Upper lobe of left lung (tissue), 6 donors: ENCODE measurements at regions not wholly inside any gene's neighbourhood (a gene's known extent, or its start where the extent isn't known, plus 50 kb on each side); places are given as distances from the start of the nearest gene placed in this dataset.
A peak's percentile ranks its signal among the peaks of the same experiment; 100 is the strongest.

ENCODE experiments used
- ATAC-seq, 2 donors: fragments of 200-7000 bp; cut with Tn5 transposase; one replicate each; pipeline ENCODE4 v1.9.1; 2022; ENCODE audit warnings: mild to moderate bottlenecking in 2 of 2, moderate library complexity in 2 of 2; ENCODE audit not compliant: low FRiP score in 2 of 2
- DNase-seq, 2 donors: peaks; one replicate each; pipeline ENCODE4 v3.0.0-alpha.2; 2019 to 2020
- H3K27ac ChIP-seq, 4 donors: fragments of 200-600 bp; sonication (generic); one replicate each; pipeline ENCODE4 v1.5.1; 2016 to 2019
- H3K27me3 ChIP-seq, 4 donors: fragments of 200-600 bp; sonication (generic); one replicate each; pipeline ENCODE4 v1.5.1; 2017 to 2019
- H3K36me3 ChIP-seq, 4 donors: fragments of 200-600 bp; sonication (generic); one replicate each; pipeline ENCODE4 v1.5.1; 2016 to 2019
- H3K4me1 ChIP-seq, 4 donors: fragments of 200-600 bp; sonication (generic); one replicate each; pipeline ENCODE4 v1.5.1; 2018 to 2019
- H3K4me3 ChIP-seq, 4 donors: fragments of 200-600 bp; sonication (generic); one replicate each; pipeline ENCODE4 v1.5.1; 2017 to 2019; ENCODE audit warnings: mild to moderate bottlenecking in 2 of 4, moderate library complexity in 1 of 4
- H3K9me3 ChIP-seq, 4 donors: fragments of 200-600 bp; sonication (generic); one replicate each; pipeline ENCODE4 v1.5.1; 2018 to 2019
- EP300 ChIP-seq, 4 donors: sonication (generic); formaldehyde crosslinking; IDR thresholded peaks; one replicate each; pipeline ENCODE4 v1.5.1; 2017; ENCODE audit warnings: antibody characterized with exemption in 4 of 4, control low read depth in 2 of 4
- POLR2A ChIP-seq, 4 donors: fragments of 450-650 bp; IDR thresholded peaks; one replicate each; pipeline ENCODE4 v1.5.1; 2016 to 2017; ENCODE audit warnings: antibody characterized with exemption in 4 of 4, mild to moderate bottlenecking in 2 of 4
- POLR2AphosphoS5 ChIP-seq, 2 donors: sonication (generic); formaldehyde crosslinking; IDR thresholded peaks; one replicate each; pipeline ENCODE4 v1.5.1; 2017; ENCODE audit warnings: antibody characterized with exemption in 2 of 2
- WGBS, 2 donors: methylation state at CpG; one replicate each; pipeline ENCODE4 v1.1.5; 2017 to 2018; 5-methylcytosine and 5-hydroxymethylcytosine counted together
- TF ChIP-seq, protein P1 (sequence below), 6 experiments: fragments of 450-650 bp in 4 of 6; fragments of 200-600 bp in 2 of 6; sonication (generic) in 2 of 6; IDR thresholded peaks; one replicate each; pipeline ENCODE4 v1.5.1; 2016 to 2019; ENCODE audit warnings: antibody characterized with exemption in 6 of 6
- donor health status: DM: no; HTN: no; CAD: no; lungs with moderate emphysema.
- donor health status: DM: no; HTN: yes; CAD: no; lungs with severe emphysema.

DNA sequence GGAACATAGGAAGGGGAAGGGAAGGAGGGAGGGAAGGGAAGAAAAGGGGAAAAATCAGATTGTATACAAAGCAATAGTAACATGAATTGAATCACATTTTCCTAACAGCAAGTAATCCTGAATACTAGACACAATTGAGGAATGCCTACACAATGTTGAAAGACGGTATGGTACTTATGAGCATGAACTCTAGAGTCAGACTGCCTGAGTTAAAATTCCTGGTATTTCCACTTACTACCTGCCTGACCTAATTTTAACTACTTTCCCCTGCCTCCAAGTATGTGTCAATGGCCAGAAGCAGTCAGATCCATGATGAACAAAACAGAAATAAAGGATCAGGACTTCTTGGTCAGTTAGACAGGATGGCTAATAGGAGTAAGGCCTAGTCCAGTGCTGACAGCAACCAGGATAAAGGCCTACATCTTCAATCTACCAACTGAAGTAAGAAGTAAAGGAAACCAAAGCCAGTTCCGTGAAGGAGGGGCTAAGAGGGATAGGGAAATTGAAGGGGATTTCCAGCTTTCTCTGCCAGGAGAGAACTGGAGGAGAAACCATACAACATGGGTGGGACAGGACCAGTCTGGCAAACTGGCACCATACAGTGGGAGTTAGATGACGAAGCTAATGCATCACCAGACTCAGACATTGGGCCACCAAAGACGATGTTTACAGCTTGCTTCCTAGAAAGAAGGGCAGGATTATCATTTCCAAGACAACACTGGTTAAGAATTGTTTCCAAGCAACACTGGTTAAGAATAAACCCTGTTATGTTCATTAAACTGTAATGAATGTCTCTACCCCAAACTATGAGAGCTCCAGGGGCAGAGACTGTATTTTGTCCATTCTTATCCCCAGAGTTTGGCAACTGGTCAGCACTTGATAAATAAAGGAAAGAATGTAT, 151.6 kb upstream of the UBE2E2 start:
- Histone ChIP-seq H3K27ac (no peak overlapping the region), H3K4me3 (no peak overlapping the region), H3K9me3 (peaks cover 0 to 2% (median 0%) of the 10 kb centered on the region in 4 donors), H3K27me3 (no peaks in the 10 kb centered on the region), H3K4me1 (peaks cover 0 to 5% (median 0%) of the 10 kb centered on the region in 4 donors), H3K36me3 (no peaks in the 10 kb centered on the region)
- TF ChIP-seq EP300 (IDR thresholded peaks at IDR 0.05), result no peak
- TF ChIP-seq POLR2AphosphoS5 (IDR thresholded peaks at IDR 0.05), result no peak
- TF ChIP-seq, protein P1, sequence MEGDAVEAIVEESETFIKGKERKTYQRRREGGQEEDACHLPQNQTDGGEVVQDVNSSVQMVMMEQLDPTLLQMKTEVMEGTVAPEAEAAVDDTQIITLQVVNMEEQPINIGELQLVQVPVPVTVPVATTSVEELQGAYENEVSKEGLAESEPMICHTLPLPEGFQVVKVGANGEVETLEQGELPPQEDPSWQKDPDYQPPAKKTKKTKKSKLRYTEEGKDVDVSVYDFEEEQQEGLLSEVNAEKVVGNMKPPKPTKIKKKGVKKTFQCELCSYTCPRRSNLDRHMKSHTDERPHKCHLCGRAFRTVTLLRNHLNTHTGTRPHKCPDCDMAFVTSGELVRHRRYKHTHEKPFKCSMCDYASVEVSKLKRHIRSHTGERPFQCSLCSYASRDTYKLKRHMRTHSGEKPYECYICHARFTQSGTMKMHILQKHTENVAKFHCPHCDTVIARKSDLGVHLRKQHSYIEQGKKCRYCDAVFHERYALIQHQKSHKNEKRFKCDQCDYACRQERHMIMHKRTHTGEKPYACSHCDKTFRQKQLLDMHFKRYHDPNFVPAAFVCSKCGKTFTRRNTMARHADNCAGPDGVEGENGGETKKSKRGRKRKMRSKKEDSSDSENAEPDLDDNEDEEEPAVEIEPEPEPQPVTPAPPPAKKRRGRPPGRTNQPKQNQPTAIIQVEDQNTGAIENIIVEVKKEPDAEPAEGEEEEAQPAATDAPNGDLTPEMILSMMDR (IDR thresholded peaks at IDR 0.05), result no peak
- TF ChIP-seq POLR2A (IDR thresholded peaks at IDR 0.05), result no peak
- WGBS, 2 donors, result 63 to 69% methylated on average over 4 of the region's 4 CpGs
- no peak for DNase-seq
- ATAC-seq, result peak; percentile 19 to 72

GRCh38 chr3:23052208-23052607, 150.9 kb upstream of the UBE2E2 start:
- 81 to 82% methylated on average over 1 of the region's 1 CpG for WGBS, 2 donors
- Histone ChIP-seq H3K36me3 (no peaks in the 10 kb centered on the region), H3K27ac (no peak overlapping the region), H3K4me1 (peaks cover 0 to 5% (median 0%) of the 10 kb centered on the region in 4 donors), H3K4me3 (no peak overlapping the region), H3K9me3 (no peaks in the 10 kb centered on the region), H3K27me3 (no peaks in the 10 kb centered on the region)
- no peak for ATAC-seq
- DNase-seq, result no peak
- TF ChIP-seq POLR2AphosphoS5 (IDR thresholded peaks at IDR 0.05) (no peak), EP300 (IDR thresholded peaks at IDR 0.05) (no peak), POLR2A (IDR thresholded peaks at IDR 0.05) (no peak)
- TF ChIP-seq, protein P1 (IDR thresholded peaks at IDR 0.05), result no peak

DNA sequence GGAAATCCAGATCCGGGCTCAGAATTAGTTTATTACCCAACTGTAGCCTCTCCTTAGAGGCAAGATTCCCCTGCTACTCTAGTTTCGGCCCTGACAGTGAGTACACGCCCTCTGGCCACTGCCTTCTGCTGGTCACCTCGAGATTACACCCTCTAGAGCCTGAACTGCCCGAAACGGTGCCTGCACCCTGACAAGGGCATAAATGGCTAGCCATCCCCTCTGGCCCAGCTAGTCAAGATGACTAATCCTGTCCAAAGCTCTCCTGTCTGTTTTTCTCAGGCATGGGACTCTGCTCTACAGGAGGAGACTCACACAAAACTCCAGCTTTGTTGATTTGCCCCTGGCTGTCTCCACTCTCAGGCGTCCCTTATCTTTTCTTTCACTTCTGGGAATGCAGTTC, 150.5 kb upstream of the UBE2E2 start:
- Histone ChIP-seq H3K4me3 (no peak overlapping the region), H3K4me1 (peaks cover 0 to 5% (median 0%) of the 10 kb centered on the region in 4 donors), H3K27me3 (no peaks in the 10 kb centered on the region), H3K27ac (no peak overlapping the region), H3K36me3 (no peaks in the 10 kb centered on the region), H3K9me3 (no peaks in the 10 kb centered on the region)
- ATAC-seq (peak in 1 of 2 donors; percentile 28), DNase-seq (no peak)
- TF ChIP-seq, protein P1 (IDR thresholded peaks at IDR 0.05), result no peak
- no peak for TF ChIP-seq EP300 (IDR thresholded peaks at IDR 0.05)
- TF ChIP-seq POLR2AphosphoS5 (IDR thresholded peaks at IDR 0.05), result no peak
- no peak for TF ChIP-seq POLR2A (IDR thresholded peaks at IDR 0.05)
- 80 to 86% methylated on average over 7 of the region's 7 CpGs for WGBS, 2 donors

GRCh38 chr3:23055733-23056376, 147.3 kb upstream of the UBE2E2 start:
- H3K36me3 ChIP-seq, result no peaks in the 10 kb centered on the region
- no peak overlapping the region for H3K27ac ChIP-seq
- peaks cover 0 to 5% (median 0%) of the 10 kb centered on the region in 4 donors for H3K4me1 ChIP-seq
- TF ChIP-seq EP300 (IDR thresholded peaks at IDR 0.05) (no peak), POLR2AphosphoS5 (IDR thresholded peaks at IDR 0.05) (no peak), POLR2A (IDR thresholded peaks at IDR 0.05) (no peak)
- TF ChIP-seq, protein P1 (IDR thresholded peaks at IDR 0.05), result no peak
- no peak overlapping the region for H3K4me3 ChIP-seq
- no peaks in the 10 kb centered on the region for H3K27me3 ChIP-seq
- ATAC-seq (peak in 1 of 2 donors; percentile 76), DNase-seq (no peak)
- no peaks in the 10 kb centered on the region for H3K9me3 ChIP-seq
- WGBS, 2 donors, result 63 to 70% methylated on average over 2 of the region's 2 CpGs
